Astrocyte (in vitro differentiated cells and primary cell): ENCODE measurements at regions not wholly inside any gene's neighbourhood (a gene's known extent, or its start where the extent isn't known, plus 50 kb on each side); places are given as distances from the start of the nearest gene placed in this dataset.

Experiments
- DNase-seq: peaks from one replicate; pipeline ENCODE4 v3.0.0-alpha.2; 2010; ENCODE audit warnings: low read depth
- FAIRE-seq: peaks from 2 replicates; lab custom pipeline; 2011; peaks lifted over from hg19 to GRCh38; lab: Jason Lieb, UNC
- H2AFZ ChIP-seq: 2 replicates; pipeline ENCODE4 v1.6.0; 2012; ENCODE audit warnings: low read depth, low read length, inconsistent platforms
- H3K27ac ChIP-seq: 2 replicates; pipeline ENCODE4 v1.5.1; 2011; ENCODE audit warnings: low read depth, low read length, inconsistent platforms
- H3K27me3 ChIP-seq: 2 replicates; pipeline ENCODE4 v1.6.0; 2011; ENCODE audit warnings: low read length, inconsistent platforms; ENCODE audit not compliant: insufficient read depth
- H3K36me3 ChIP-seq: 2 replicates; pipeline ENCODE4 v1.5.1; 2011; ENCODE audit warnings: low read length, inconsistent platforms; ENCODE audit not compliant: insufficient read depth
- H3K4me1 ChIP-seq: 2 replicates; pipeline ENCODE4 v1.5.1; 2011; ENCODE audit warnings: low read length, inconsistent platforms; ENCODE audit not compliant: insufficient read depth
- H3K4me2 ChIP-seq: 2 replicates; pipeline ENCODE4 v1.6.0; 2012; ENCODE audit warnings: low read length, inconsistent platforms
- H3K4me3 ChIP-seq: 2 replicates; pipeline ENCODE4 v1.5.1; 2011; ENCODE audit warnings: low read depth, mild to moderate bottlenecking, low read length, inconsistent platforms; ENCODE audit not compliant: insufficient read depth
- H3K79me2 ChIP-seq: 2 replicates; pipeline ENCODE4 v1.6.0; 2012; ENCODE audit warnings: mild to moderate bottlenecking, low read length, inconsistent platforms; ENCODE audit not compliant: insufficient read depth
- H3K9ac ChIP-seq: 2 replicates; pipeline ENCODE4 v1.6.0; 2012; ENCODE audit warnings: mild to moderate bottlenecking, low read length, inconsistent platforms
- H3K9me3 ChIP-seq: 2 replicates; pipeline ENCODE4 v1.5.1; 2012; ENCODE audit warnings: low read depth, mild to moderate bottlenecking, low read length, inconsistent platforms; ENCODE audit not compliant: insufficient read depth
- H4K20me1 ChIP-seq: 2 replicates; pipeline ENCODE4 v1.6.0; 2012; ENCODE audit warnings: low read length, inconsistent platforms; ENCODE audit not compliant: insufficient read depth
- H3K27ac Mint-ChIP-seq: one replicate; pipeline ENCODE4 v1.8.0; 2021; ENCODE audit warnings: mild to moderate bottlenecking, mixed read lengths; ENCODE audit not compliant: unreplicated experiment
- H3K27me3 Mint-ChIP-seq: one replicate; pipeline ENCODE4 v1.8.0; 2021; ENCODE audit warnings: low read depth, mixed read lengths; ENCODE audit not compliant: unreplicated experiment
- H3K36me3 Mint-ChIP-seq: one replicate; pipeline ENCODE4 v1.8.0; 2021; ENCODE audit warnings: low read depth, mixed read lengths; ENCODE audit not compliant: unreplicated experiment
- H3K4me1 Mint-ChIP-seq: one replicate; pipeline ENCODE4 v1.8.0; 2021; ENCODE audit warnings: low read depth, mixed read lengths; ENCODE audit not compliant: unreplicated experiment
- H3K4me3 Mint-ChIP-seq: one replicate; pipeline ENCODE4 v1.8.0; 2021; ENCODE audit warnings: mild to moderate bottlenecking, moderate library complexity, mixed read lengths; ENCODE audit not compliant: unreplicated experiment
- H3K9me3 Mint-ChIP-seq: one replicate; pipeline ENCODE4 v1.8.0; 2021; ENCODE audit warnings: mild to moderate bottlenecking, mixed read lengths; ENCODE audit not compliant: unreplicated experiment
- CTCF ChIP-seq: IDR thresholded peaks from 2 replicates; pipeline ENCODE4 v1.5.1; 2011; ENCODE audit warnings: low read depth, mild to moderate bottlenecking, inconsistent platforms, low read length, moderate library complexity; ENCODE audit not compliant: insufficient read depth
- EZH2 ChIP-seq: IDR thresholded peaks from 2 replicates; pipeline ENCODE4 v1.6.1; 2012; ENCODE audit warnings: mild to moderate bottlenecking, low read length, inconsistent platforms; ENCODE audit not compliant: insufficient read depth

- Mint-ChIP-seq H3K4me1 (no peaks in the 10 kb centered on the region), H3K27ac (no peak overlapping the region), H3K9me3 (no peaks in the 10 kb centered on the region), H3K36me3 (no peaks in the 10 kb centered on the region), H3K27me3 (no peaks in the 10 kb centered on the region), H3K4me3 (no peak overlapping the region)
- Histone ChIP-seq H3K9me3 (no peaks in the 10 kb centered on the region), H3K36me3 (no peaks in the 10 kb centered on the region), H2AFZ (no peak overlapping the region), H3K27ac (no peak overlapping the region), H4K20me1 (no peaks in the 10 kb centered on the region), H3K27me3 (no peaks in the 10 kb centered on the region), H3K4me3 (no peak overlapping the region), H3K9ac (no peak overlapping the region), H3K79me2 (no peaks in the 10 kb centered on the region), H3K4me1 (no peaks in the 10 kb centered on the region), H3K4me2 (no peak overlapping the region)
- no peak for TF ChIP-seq EZH2
- TF ChIP-seq CTCF = no peak
- FAIRE-seq = no peak
- DNase-seq = no peak
Observed at GRCh38 chr13:87953381-87953780, 282.2 kb downstream of the SLITRK5 start.

- Histone ChIP-seq H4K20me1 (no peaks in the 10 kb centered on the region), H3K9ac (no peak overlapping the region), H3K9me3 (no peaks in the 10 kb centered on the region), H3K4me2 (no peak overlapping the region), H3K27me3 (no peaks in the 10 kb centered on the region), H3K36me3 (no peaks in the 10 kb centered on the region), H3K4me3 (no peak overlapping the region), H3K4me1 (no peaks in the 10 kb centered on the region), H3K79me2 (no peaks in the 10 kb centered on the region), H3K27ac (no peak overlapping the region), H2AFZ (no peak overlapping the region)
- DNase-seq = no peak
- Mint-ChIP-seq H3K4me3 (no peak overlapping the region), H3K9me3 (no peaks in the 10 kb centered on the region), H3K36me3 (no peaks in the 10 kb centered on the region), H3K27me3 (no peaks in the 10 kb centered on the region), H3K27ac (no peak overlapping the region), H3K4me1 (no peaks in the 10 kb centered on the region)
- FAIRE-seq = no peak
- TF ChIP-seq CTCF (no peak), EZH2 (no peak)
Observed at GRCh38 chr13:87954091-87954490, 282.9 kb downstream of the SLITRK5 start.

- DNase-seq (no peak), FAIRE-seq (no peak)
- no peaks in the 10 kb centered on the region for H3K79me2 ChIP-seq
- H2AFZ ChIP-seq = no peak overlapping the region
- no peak overlapping the region for H3K27ac Mint-ChIP-seq
- no peak overlapping the region for H3K9ac ChIP-seq
- no peaks in the 10 kb centered on the region for H3K27me3 Mint-ChIP-seq
- no peak overlapping the region for H3K4me3 Mint-ChIP-seq
- H3K27ac ChIP-seq = no peak overlapping the region
- no peak overlapping the region for H3K4me3 ChIP-seq
- no peaks in the 10 kb centered on the region for H3K36me3 ChIP-seq
- no peak overlapping the region for H3K4me2 ChIP-seq
- no peaks in the 10 kb centered on the region for H3K36me3 Mint-ChIP-seq
- no peaks in the 10 kb centered on the region for H3K4me1 Mint-ChIP-seq
- H3K27me3 ChIP-seq = no peaks in the 10 kb centered on the region
- no peaks in the 10 kb centered on the region for H3K9me3 Mint-ChIP-seq
- no peaks in the 10 kb centered on the region for H3K4me1 ChIP-seq
- TF ChIP-seq EZH2 (no peak), CTCF (no peak)
- H3K9me3 ChIP-seq = no peaks in the 10 kb centered on the region
- no peaks in the 10 kb centered on the region for H4K20me1 ChIP-seq
Observed at GRCh38 chr13:87961546-87961945, 290.4 kb downstream of the SLITRK5 start.
